ENCODE measurements at regions not wholly inside any gene's neighbourhood (a gene's known extent, or its start where the extent isn't known, plus 50 kb on each side); places are given as distances from the start of the nearest gene placed in this dataset.

DNA sequence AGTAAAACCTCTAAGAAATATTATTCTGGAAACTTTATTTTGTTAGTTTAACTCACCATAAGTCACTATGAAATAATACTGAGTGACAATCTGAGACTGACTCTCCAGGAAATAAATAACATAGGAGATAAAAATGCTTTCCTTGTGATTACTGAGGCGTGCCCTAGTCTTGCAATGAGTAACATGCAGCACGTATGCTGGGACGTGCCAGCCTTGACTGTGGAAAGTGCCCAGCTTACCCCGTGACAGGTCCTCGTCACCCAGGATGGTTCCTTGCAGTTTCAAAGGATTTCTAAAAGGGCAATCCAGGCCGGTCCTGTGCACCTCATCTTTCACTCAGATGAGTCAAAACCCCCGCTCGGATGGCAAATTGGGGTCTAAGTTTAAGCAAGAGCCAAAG lies 720.8 kb upstream of the ADAMTS16 start:
- no peaks in the 10 kb centered on the region for H3F3A ChIP-seq (replicated peaks; ENCODE audit: low read depth)
- H3K27ac ChIP-seq (ENCODE audit: low read depth), result no peak overlapping the region
- no peaks in the 10 kb centered on the region for H3K9me2 ChIP-seq (ENCODE audit: insufficient read depth)
- no peak overlapping the region for H3K4me2 ChIP-seq
- no peaks in the 10 kb centered on the region for H3K36me3 ChIP-seq (ENCODE audit: insufficient read depth)
- Mint-ChIP-seq H3K4me3 (no peak overlapping the region), H3K27ac (no peak overlapping the region), H3K9me3 (no peaks in the 10 kb centered on the region), H3K36me3 (ENCODE audit: low read depth) (no peaks in the 10 kb centered on the region), H3K4me1 (peaks cover 1% of the 10 kb centered on the region; the same call in 1 of the 3 replicates), H3K27me3 (ENCODE audit: insufficient read depth, low read depth, poor library complexity) (no peaks in the 10 kb centered on the region)
- H3K4me3 ChIP-seq, result no peak overlapping the region
- H3K27me3 ChIP-seq (ENCODE audit: insufficient read depth), result no peaks in the 10 kb centered on the region
- no peak for TF ChIP-seq JUNB (IDR thresholded peaks at IDR 0.05; ENCODE audit: unreplicated experiment)
- no peak for TF ChIP-seq POLR2AphosphoS5 (IDR thresholded peaks at IDR 0.05; ENCODE audit: low read depth)
- no peak for TF ChIP-seq ZNF331 (CRISPR knock-in tag; IDR thresholded peaks at IDR 0.05; ENCODE audit: low read depth)
- TF ChIP-seq CREB1 (CRISPR knock-in tag; IDR thresholded peaks at IDR 0.05; ENCODE audit: low read depth), result no peak
- TF ChIP-seq, protein P1, sequence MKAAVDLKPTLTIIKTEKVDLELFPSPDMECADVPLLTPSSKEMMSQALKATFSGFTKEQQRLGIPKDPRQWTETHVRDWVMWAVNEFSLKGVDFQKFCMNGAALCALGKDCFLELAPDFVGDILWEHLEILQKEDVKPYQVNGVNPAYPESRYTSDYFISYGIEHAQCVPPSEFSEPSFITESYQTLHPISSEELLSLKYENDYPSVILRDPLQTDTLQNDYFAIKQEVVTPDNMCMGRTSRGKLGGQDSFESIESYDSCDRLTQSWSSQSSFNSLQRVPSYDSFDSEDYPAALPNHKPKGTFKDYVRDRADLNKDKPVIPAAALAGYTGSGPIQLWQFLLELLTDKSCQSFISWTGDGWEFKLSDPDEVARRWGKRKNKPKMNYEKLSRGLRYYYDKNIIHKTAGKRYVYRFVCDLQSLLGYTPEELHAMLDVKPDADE (IDR thresholded peaks at IDR 0.05), result no peak
- TF ChIP-seq, protein P2, sequence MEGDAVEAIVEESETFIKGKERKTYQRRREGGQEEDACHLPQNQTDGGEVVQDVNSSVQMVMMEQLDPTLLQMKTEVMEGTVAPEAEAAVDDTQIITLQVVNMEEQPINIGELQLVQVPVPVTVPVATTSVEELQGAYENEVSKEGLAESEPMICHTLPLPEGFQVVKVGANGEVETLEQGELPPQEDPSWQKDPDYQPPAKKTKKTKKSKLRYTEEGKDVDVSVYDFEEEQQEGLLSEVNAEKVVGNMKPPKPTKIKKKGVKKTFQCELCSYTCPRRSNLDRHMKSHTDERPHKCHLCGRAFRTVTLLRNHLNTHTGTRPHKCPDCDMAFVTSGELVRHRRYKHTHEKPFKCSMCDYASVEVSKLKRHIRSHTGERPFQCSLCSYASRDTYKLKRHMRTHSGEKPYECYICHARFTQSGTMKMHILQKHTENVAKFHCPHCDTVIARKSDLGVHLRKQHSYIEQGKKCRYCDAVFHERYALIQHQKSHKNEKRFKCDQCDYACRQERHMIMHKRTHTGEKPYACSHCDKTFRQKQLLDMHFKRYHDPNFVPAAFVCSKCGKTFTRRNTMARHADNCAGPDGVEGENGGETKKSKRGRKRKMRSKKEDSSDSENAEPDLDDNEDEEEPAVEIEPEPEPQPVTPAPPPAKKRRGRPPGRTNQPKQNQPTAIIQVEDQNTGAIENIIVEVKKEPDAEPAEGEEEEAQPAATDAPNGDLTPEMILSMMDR (conservative IDR thresholded peaks at IDR 0.05; ENCODE audit: low read depth in 2 of 2), result no peak
- no peak for TF ChIP-seq ZNF114 (CRISPR knock-in tag; IDR thresholded peaks at IDR 0.05)
- TF ChIP-seq, protein P3, sequence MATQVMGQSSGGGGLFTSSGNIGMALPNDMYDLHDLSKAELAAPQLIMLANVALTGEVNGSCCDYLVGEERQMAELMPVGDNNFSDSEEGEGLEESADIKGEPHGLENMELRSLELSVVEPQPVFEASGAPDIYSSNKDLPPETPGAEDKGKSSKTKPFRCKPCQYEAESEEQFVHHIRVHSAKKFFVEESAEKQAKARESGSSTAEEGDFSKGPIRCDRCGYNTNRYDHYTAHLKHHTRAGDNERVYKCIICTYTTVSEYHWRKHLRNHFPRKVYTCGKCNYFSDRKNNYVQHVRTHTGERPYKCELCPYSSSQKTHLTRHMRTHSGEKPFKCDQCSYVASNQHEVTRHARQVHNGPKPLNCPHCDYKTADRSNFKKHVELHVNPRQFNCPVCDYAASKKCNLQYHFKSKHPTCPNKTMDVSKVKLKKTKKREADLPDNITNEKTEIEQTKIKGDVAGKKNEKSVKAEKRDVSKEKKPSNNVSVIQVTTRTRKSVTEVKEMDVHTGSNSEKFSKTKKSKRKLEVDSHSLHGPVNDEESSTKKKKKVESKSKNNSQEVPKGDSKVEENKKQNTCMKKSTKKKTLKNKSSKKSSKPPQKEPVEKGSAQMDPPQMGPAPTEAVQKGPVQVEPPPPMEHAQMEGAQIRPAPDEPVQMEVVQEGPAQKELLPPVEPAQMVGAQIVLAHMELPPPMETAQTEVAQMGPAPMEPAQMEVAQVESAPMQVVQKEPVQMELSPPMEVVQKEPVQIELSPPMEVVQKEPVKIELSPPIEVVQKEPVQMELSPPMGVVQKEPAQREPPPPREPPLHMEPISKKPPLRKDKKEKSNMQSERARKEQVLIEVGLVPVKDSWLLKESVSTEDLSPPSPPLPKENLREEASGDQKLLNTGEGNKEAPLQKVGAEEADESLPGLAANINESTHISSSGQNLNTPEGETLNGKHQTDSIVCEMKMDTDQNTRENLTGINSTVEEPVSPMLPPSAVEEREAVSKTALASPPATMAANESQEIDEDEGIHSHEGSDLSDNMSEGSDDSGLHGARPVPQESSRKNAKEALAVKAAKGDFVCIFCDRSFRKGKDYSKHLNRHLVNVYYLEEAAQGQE (IDR thresholded peaks at IDR 0.05; ENCODE audit: unreplicated experiment), result no peak
- no peak for TF ChIP-seq NANOG (IDR thresholded peaks at IDR 0.05; ENCODE audit: borderline replicate concordance)
- TF ChIP-seq EZH2phosphoT487 (IDR thresholded peaks at IDR 0.05; ENCODE audit: unreplicated experiment), result no peak
- TF ChIP-seq EZH2 (IDR thresholded peaks at IDR 0.05; ENCODE audit: low read depth, unreplicated experiment), result no peak
- TF ChIP-seq, protein P4, sequence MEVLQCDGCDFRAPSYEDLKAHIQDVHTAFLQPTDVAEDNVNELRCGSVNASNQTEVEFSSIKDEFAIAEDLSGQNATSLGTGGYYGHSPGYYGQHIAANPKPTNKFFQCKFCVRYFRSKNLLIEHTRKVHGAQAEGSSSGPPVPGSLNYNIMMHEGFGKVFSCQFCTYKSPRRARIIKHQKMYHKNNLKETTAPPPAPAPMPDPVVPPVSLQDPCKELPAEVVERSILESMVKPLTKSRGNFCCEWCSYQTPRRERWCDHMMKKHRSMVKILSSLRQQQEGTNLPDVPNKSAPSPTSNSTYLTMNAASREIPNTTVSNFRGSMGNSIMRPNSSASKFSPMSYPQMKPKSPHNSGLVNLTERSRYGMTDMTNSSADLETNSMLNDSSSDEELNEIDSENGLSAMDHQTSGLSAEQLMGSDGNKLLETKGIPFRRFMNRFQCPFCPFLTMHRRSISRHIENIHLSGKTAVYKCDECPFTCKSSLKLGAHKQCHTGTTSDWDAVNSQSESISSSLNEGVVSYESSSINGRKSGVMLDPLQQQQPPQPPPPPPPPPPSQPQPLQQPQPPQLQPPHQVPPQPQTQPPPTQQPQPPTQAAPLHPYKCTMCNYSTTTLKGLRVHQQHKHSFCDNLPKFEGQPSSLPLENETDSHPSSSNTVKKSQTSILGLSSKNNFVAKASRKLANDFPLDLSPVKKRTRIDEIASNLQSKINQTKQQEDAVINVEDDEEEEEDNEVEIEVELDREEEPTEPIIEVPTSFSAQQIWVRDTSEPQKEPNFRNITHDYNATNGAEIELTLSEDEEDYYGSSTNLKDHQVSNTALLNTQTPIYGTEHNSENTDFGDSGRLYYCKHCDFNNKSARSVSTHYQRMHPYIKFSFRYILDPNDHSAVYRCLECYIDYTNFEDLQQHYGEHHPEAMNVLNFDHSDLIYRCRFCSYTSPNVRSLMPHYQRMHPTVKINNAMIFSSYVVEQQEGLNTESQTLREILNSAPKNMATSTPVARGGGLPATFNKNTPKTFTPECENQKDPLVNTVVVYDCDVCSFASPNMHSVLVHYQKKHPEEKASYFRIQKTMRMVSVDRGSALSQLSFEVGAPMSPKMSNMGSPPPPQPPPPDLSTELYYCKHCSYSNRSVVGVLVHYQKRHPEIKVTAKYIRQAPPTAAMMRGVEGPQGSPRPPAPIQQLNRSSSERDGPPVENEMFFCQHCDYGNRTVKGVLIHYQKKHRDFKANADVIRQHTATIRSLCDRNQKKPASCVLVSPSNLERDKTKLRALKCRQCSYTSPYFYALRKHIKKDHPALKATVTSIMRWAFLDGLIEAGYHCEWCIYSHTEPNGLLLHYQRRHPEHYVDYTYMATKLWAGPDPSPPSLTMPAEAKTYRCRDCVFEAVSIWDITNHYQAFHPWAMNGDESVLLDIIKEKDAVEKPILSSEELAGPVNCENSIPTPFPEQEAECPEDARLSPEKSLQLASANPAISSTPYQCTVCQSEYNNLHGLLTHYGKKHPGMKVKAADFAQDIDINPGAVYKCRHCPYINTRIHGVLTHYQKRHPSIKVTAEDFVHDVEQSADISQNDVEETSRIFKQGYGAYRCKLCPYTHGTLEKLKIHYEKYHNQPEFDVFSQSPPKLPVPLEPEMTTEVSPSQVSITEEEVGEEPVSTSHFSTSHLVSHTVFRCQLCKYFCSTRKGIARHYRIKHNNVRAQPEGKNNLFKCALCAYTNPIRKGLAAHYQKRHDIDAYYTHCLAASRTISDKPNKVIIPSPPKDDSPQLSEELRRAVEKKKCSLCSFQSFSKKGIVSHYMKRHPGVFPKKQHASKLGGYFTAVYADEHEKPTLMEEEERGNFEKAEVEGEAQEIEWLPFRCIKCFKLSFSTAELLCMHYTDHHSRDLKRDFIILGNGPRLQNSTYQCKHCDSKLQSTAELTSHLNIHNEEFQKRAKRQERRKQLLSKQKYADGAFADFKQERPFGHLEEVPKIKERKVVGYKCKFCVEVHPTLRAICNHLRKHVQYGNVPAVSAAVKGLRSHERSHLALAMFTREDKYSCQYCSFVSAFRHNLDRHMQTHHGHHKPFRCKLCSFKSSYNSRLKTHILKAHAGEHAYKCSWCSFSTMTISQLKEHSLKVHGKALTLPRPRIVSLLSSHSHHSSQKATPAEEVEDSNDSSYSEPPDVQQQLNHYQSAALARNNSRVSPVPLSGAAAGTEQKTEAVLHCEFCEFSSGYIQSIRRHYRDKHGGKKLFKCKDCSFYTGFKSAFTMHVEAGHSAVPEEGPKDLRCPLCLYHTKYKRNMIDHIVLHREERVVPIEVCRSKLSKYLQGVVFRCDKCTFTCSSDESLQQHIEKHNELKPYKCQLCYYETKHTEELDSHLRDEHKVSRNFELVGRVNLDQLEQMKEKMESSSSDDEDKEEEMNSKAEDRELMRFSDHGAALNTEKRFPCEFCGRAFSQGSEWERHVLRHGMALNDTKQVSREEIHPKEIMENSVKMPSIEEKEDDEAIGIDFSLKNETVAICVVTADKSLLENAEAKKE (CRISPR knock-in tag; IDR thresholded peaks at IDR 0.05), result no peak
- no peak for TF ChIP-seq STAT1 (IDR thresholded peaks at IDR 0.05; ENCODE audit: unreplicated experiment)
- H4K20me1 ChIP-seq (replicated peaks; ENCODE audit: insufficient read depth), result no peaks in the 10 kb centered on the region
- no peaks in the 10 kb centered on the region for H3K79me2 ChIP-seq (replicated peaks; ENCODE audit: insufficient read depth)
- H2AFZ ChIP-seq, result no peak overlapping the region
- DNase-seq (ENCODE audit: low spot score) (no peak), ATAC-seq (no peak)
- no peaks in the 10 kb centered on the region for H3K4me1 ChIP-seq (ENCODE audit: insufficient read depth)

Measured in GM23338 (cell line).